ENCODE measurements at regions not wholly inside any gene's neighbourhood (a gene's known extent, or its start where the extent isn't known, plus 50 kb on each side); places are given as distances from the start of the nearest gene placed in this dataset.
"Not testable (repeated sequence)": the region's sequence is repeated elsewhere in the genome, so short reads cannot be mapped to it uniquely, and the experiment has no call there.

- in situ Hi-C loops (cut with HindIII; ENCODE audit: low sequenced_read_pairs), result no loop called here
- DNase-seq (ENCODE audit: low spot score), result no peak
These were observed 151.6 kb downstream of the NPIPB11 start for GRCh38 chr16:29254676-29255495.

GRCh38 chr16:29253716-29254590 lies 152.6 kb downstream of the NPIPB11 start:
- in situ Hi-C loops (cut with HindIII; ENCODE audit: low sequenced_read_pairs), result not testable (repeated sequence)

GRCh38 chr16:29253066-29253590 lies 153.4 kb downstream of the NPIPB11 start:
- DNase-seq (ENCODE audit: low spot score); in situ Hi-C loops (cut with HindIII; ENCODE audit: low sequenced_read_pairs): not testable (repeated sequence)

More at GRCh38 chr16:29253716-29254590, 152.6 kb downstream of the NPIPB11 start:
- DNase-seq (ENCODE audit: low spot score), result not testable (repeated sequence)

- in situ Hi-C loops (cut with HindIII; ENCODE audit: low sequenced_read_pairs); DNase-seq (ENCODE audit: low spot score): not testable (repeated sequence)
These were observed 154.2 kb downstream of the NPIPB11 start for GRCh38 chr16:29252311-29252710.

GRCh38 chr16:29251571-29252011 lies 154.9 kb downstream of the NPIPB11 start:
- DNase-seq (ENCODE audit: low spot score); in situ Hi-C loops (cut with HindIII; ENCODE audit: low sequenced_read_pairs): not testable (repeated sequence)

- in situ Hi-C loops (cut with HindIII; ENCODE audit: low sequenced_read_pairs); DNase-seq (ENCODE audit: low spot score): not testable (repeated sequence)
These were observed 155.5 kb downstream of the NPIPB11 start for GRCh38 chr16:29250923-29251434.

- in situ Hi-C loops (cut with HindIII; ENCODE audit: low sequenced_read_pairs); DNase-seq (ENCODE audit: low spot score): not testable (repeated sequence)
These were observed 156.0 kb downstream of the NPIPB11 start for GRCh38 chr16:29250469-29250868.

GRCh38 chr16:29248940-29249318 lies 157.6 kb downstream of the NPIPB11 start:
- DNase-seq (ENCODE audit: low spot score); in situ Hi-C loops (cut with HindIII; ENCODE audit: low sequenced_read_pairs): not testable (repeated sequence)

- in situ Hi-C loops (cut with HindIII; ENCODE audit: low sequenced_read_pairs); DNase-seq (ENCODE audit: low spot score): not testable (repeated sequence)
These were observed 158.1 kb downstream of the NPIPB11 start for GRCh38 chr16:29248306-29248939.

GRCh38 chr16:29246091-29246490 lies 160.4 kb downstream of the NPIPB11 start:
- in situ Hi-C loops (cut with HindIII; ENCODE audit: low sequenced_read_pairs); DNase-seq (ENCODE audit: low spot score): not testable (repeated sequence)

- in situ Hi-C loops (cut with HindIII; ENCODE audit: low sequenced_read_pairs), result no loop called here
- no peak for DNase-seq (ENCODE audit: low spot score)
These were observed 168.5 kb downstream of the NPIPB11 start for GRCh38 chr16:29237971-29238370.

- in situ Hi-C loops (cut with HindIII; ENCODE audit: low sequenced_read_pairs); DNase-seq (ENCODE audit: low spot score): not testable (repeated sequence)
These were observed 169.0 kb downstream of the NPIPB11 start for GRCh38 chr16:29237495-29237894.

- DNase-seq (ENCODE audit: low spot score); in situ Hi-C loops (cut with HindIII; ENCODE audit: low sequenced_read_pairs): not testable (repeated sequence)
These were observed 169.5 kb downstream of the NPIPB11 start for GRCh38 chr16:29237023-29237422.

- in situ Hi-C loops (cut with HindIII; ENCODE audit: low sequenced_read_pairs); DNase-seq (ENCODE audit: low spot score): not testable (repeated sequence)
These were observed 170.6 kb downstream of the NPIPB11 start for GRCh38 chr16:29235836-29236370.

- DNase-seq (ENCODE audit: low spot score); in situ Hi-C loops (cut with HindIII; ENCODE audit: low sequenced_read_pairs): not testable (repeated sequence)
These were observed 171.8 kb downstream of the NPIPB11 start for GRCh38 chr16:29234536-29235275.

GRCh38 chr16:29233705-29234404 lies 172.7 kb downstream of the NPIPB11 start:
- in situ Hi-C loops (cut with HindIII; ENCODE audit: low sequenced_read_pairs); DNase-seq (ENCODE audit: low spot score): not testable (repeated sequence)
